GM23338 (cell line): ENCODE measurements at regions not wholly inside any gene's neighbourhood (a gene's known extent, or its start where the extent isn't known, plus 50 kb on each side); places are given as distances from the start of the nearest gene placed in this dataset.

Source experiments
- ATAC-seq: fragments of 200-7000 bp; cut with Tn5 transposase; 3 replicates; pipeline ENCODE4 v1.9.1; 2020
- DNase-seq: peaks from one replicate; pipeline ENCODE4 v3.0.0-alpha.2; 2015; ENCODE audit warnings: low spot score
- H2AFZ ChIP-seq: fragments of 200-600 bp; sonication (generic); 2 replicates; pipeline ENCODE4 v1.8.0; 2016; ENCODE audit warnings: antibody characterized with exemption, mild to moderate bottlenecking, moderate library complexity
- H3F3A ChIP-seq: fragments of 200-600 bp; sonication (generic); replicated peaks from 2 replicates; pipeline ENCODE4 v1.8.0; 2017; ENCODE audit warnings: antibody characterized with exemption, mixed run types, low read depth
- H3K27ac ChIP-seq: fragments of 200-600 bp; sonication (generic); 2 replicates; pipeline ENCODE4 v1.6.1; 2016; ENCODE audit warnings: low read depth
- H3K27me3 ChIP-seq: fragments of 200-600 bp; sonication (generic); 2 replicates; pipeline ENCODE4 v1.8.0; 2016; ENCODE audit warnings: mild to moderate bottlenecking, mixed run types, moderate library complexity; ENCODE audit not compliant: insufficient read depth
- H3K36me3 ChIP-seq: fragments of 200-600 bp; sonication (generic); 2 replicates; pipeline ENCODE4 v1.8.0; 2016; ENCODE audit warnings: mild to moderate bottlenecking; ENCODE audit not compliant: insufficient read depth
- H3K4me1 ChIP-seq: fragments of 200-600 bp; sonication (generic); 2 replicates; pipeline ENCODE4 v1.8.0; 2016; ENCODE audit warnings: mild to moderate bottlenecking, moderate library complexity; ENCODE audit not compliant: insufficient read depth
- H3K4me2 ChIP-seq: fragments of 200-600 bp; sonication (generic); 2 replicates; pipeline ENCODE4 v1.7.1; 2017; ENCODE audit warnings: mixed run types
- H3K4me3 ChIP-seq: fragments of 200-600 bp; sonication (generic); 2 replicates; pipeline ENCODE4 v1.6.1; 2016; ENCODE audit warnings: mixed run types
- H3K79me2 ChIP-seq: fragments of 200-600 bp; sonication (generic); replicated peaks from 2 replicates; pipeline ENCODE4 v1.8.0; 2017; ENCODE audit warnings: mild to moderate bottlenecking; ENCODE audit not compliant: insufficient read depth
- H3K9me2 ChIP-seq: fragments of 200-600 bp; sonication (generic); 2 replicates; pipeline ENCODE4 v1.8.0; 2017; ENCODE audit not compliant: insufficient read depth
- H4K20me1 ChIP-seq: fragments of 200-600 bp; sonication (generic); replicated peaks from 2 replicates; pipeline ENCODE4 v1.8.0; 2017; ENCODE audit warnings: mild to moderate bottlenecking; ENCODE audit not compliant: insufficient read depth
- H3K27ac Mint-ChIP-seq: 2 replicates; pipeline ENCODE4 v1.8.0; 2020; ENCODE audit warnings: inconsistent platforms, mild to moderate bottlenecking, moderate library complexity, mixed read lengths
- H3K27me3 Mint-ChIP-seq: 3 replicates; pipeline ENCODE4 v1.8.0; 2022; ENCODE audit warnings: low read depth, mild to moderate bottlenecking, moderate library complexity, mixed read lengths, inconsistent platforms; ENCODE audit not compliant: insufficient read depth, poor library complexity
- H3K36me3 Mint-ChIP-seq: 3 replicates; pipeline ENCODE4 v1.8.0; 2021; ENCODE audit warnings: low read depth, mild to moderate bottlenecking, inconsistent platforms, moderate library complexity, mixed read lengths
- H3K4me1 Mint-ChIP-seq: 3 replicates; pipeline ENCODE4 v1.8.0; 2020; ENCODE audit warnings: mild to moderate bottlenecking, inconsistent platforms, mixed read lengths
- H3K4me3 Mint-ChIP-seq: 3 replicates; pipeline ENCODE4 v1.8.0; 2021; ENCODE audit warnings: moderate library complexity, mild to moderate bottlenecking, inconsistent platforms, mixed read lengths
- H3K9me3 Mint-ChIP-seq: 3 replicates; pipeline ENCODE4 v1.8.0; 2020; ENCODE audit warnings: moderate library complexity, mild to moderate bottlenecking, inconsistent platforms, mixed read lengths
- CREB1 ChIP-seq: fragments of 250-450 bp; sonication (Bioruptor Pico); IDR thresholded peaks from 2 replicates; pipeline ENCODE4 v1.5.0; 2020; ENCODE audit warnings: low read depth, mild to moderate bottlenecking, moderate library complexity
- CTCF ChIP-seq, 2 experiments: fragments of 200-600 bp in 1 of 2; sonication (generic) in 1 of 2; conservative IDR thresholded peaks; 2 replicates each; pipeline versions ENCODE4 v1.5.1 to v1.6.1; 2016 to 2017; ENCODE audit warnings: antibody characterized with exemption in 2 of 2, low read depth in 2 of 2, mild to moderate bottlenecking in 2 of 2, moderate library complexity in 1 of 2
- ETS1 ChIP-seq: IDR thresholded peaks from 2 replicates; pipeline ENCODE4 v1.6.1; 2016; ENCODE audit warnings: antibody characterized with exemption
- EZH2 ChIP-seq: fragments of 200-600 bp; sonication (generic); IDR thresholded peaks from one replicate; pipeline ENCODE4 v1.8.0; 2017; ENCODE audit warnings: antibody characterized with exemption, mild to moderate bottlenecking, low read depth; ENCODE audit not compliant: unreplicated experiment
- EZH2phosphoT487 ChIP-seq: fragments of 200-600 bp; sonication (generic); IDR thresholded peaks from one replicate; pipeline ENCODE4 v1.8.1; 2018; ENCODE audit warnings: antibody characterized with exemption; ENCODE audit not compliant: unreplicated experiment
- JUNB ChIP-seq: IDR thresholded peaks from one replicate; pipeline ENCODE4 v1.6.1; 2016; ENCODE audit warnings: antibody characterized with exemption; ENCODE audit not compliant: unreplicated experiment
- NANOG ChIP-seq: IDR thresholded peaks from 2 replicates; pipeline ENCODE4 v1.6.1; 2016; ENCODE audit warnings: antibody characterized with exemption, borderline replicate concordance
- POLR2AphosphoS5 ChIP-seq: IDR thresholded peaks from 2 replicates; pipeline ENCODE4 v1.6.1; 2016; ENCODE audit warnings: antibody characterized with exemption, low read depth
- REST ChIP-seq: IDR thresholded peaks from one replicate; pipeline ENCODE4 v1.6.1; 2018; ENCODE audit warnings: antibody characterized with exemption; ENCODE audit not compliant: unreplicated experiment
- STAT1 ChIP-seq: IDR thresholded peaks from one replicate; pipeline ENCODE4 v1.6.1; 2016; ENCODE audit warnings: antibody characterized with exemption; ENCODE audit not compliant: unreplicated experiment
- ZNF114 ChIP-seq: fragments of 250-450 bp; sonication (Bioruptor Pico); IDR thresholded peaks from 2 replicates; pipeline ENCODE4 v1.5.0; 2020; ENCODE audit warnings: mild to moderate bottlenecking, moderate library complexity
- ZNF331 ChIP-seq: fragments of 250-450 bp; sonication (Bioruptor Pico); IDR thresholded peaks from 2 replicates; pipeline ENCODE4 v1.5.0; 2020; ENCODE audit warnings: low read depth, mild to moderate bottlenecking, moderate library complexity
- ZNF462 ChIP-seq: fragments of 250-450 bp; sonication (Bioruptor Pico); IDR thresholded peaks from 2 replicates; pipeline ENCODE4 v1.5.0; 2020; ENCODE audit warnings: mild to moderate bottlenecking, moderate library complexity

GRCh38 chr2:150008901-150009300 is 421.3 kb upstream of the MMADHC start:
- Histone ChIP-seq H3K27me3 (no peaks in the 10 kb centered on the region), H3K4me1 (no peaks in the 10 kb centered on the region), H4K20me1 (no peaks in the 10 kb centered on the region), H3K4me3 (no peak overlapping the region), H3K79me2 (no peaks in the 10 kb centered on the region), H3K9me2 (no peaks in the 10 kb centered on the region), H3K4me2 (no peak overlapping the region), H3F3A (no peaks in the 10 kb centered on the region), H2AFZ (no peak overlapping the region), H3K27ac (no peak overlapping the region), H3K36me3 (no peaks in the 10 kb centered on the region)
- ATAC-seq (no peak), DNase-seq (no peak)
- Mint-ChIP-seq H3K36me3 (no peaks in the 10 kb centered on the region), H3K9me3 (no peaks in the 10 kb centered on the region), H3K27me3 (no peaks in the 10 kb centered on the region), H3K4me3 (no peak overlapping the region), H3K27ac (no peak overlapping the region), H3K4me1 (no peaks in the 10 kb centered on the region)
- TF ChIP-seq CTCF (conservative IDR thresholded peaks at IDR 0.05; ENCODE audit: low read depth in 2 of 2) = no peak
- no peak for TF ChIP-seq REST
- TF ChIP-seq STAT1 = no peak
- no peak for TF ChIP-seq ZNF114
- no peak for TF ChIP-seq CREB1 (CRISPR knock-in tag)
- no peak for TF ChIP-seq JUNB
- no peak for TF ChIP-seq ETS1
- TF ChIP-seq POLR2AphosphoS5 = no peak
- no peak for TF ChIP-seq EZH2
- no peak for TF ChIP-seq NANOG
- TF ChIP-seq EZH2phosphoT487 = no peak
- no peak for TF ChIP-seq ZNF462 (CRISPR knock-in tag)
- TF ChIP-seq ZNF331 (CRISPR knock-in tag) = no peak
